Small intestine (tissue), 7 donors: ENCODE measurements at regions not wholly inside any gene's neighbourhood (a gene's known extent, or its start where the extent isn't known, plus 50 kb on each side); places are given as distances from the start of the nearest gene placed in this dataset.

Experiments
- DNase-seq, 2 donors: peaks; one replicate each; pipeline versions ENCODE4 v3.0.0 to v3.0.0-alpha.2; 2013
- FAIRE-seq: peaks from 2 replicates; lab custom pipeline; 2012; peaks lifted over from hg19 to GRCh38; lab: Jason Lieb, UNC
- H3K27ac ChIP-seq, 3 donors: one replicate each; pipeline ENCODE4 v1.5.1; 2013; ENCODE audit warnings: low read length in 2 of 3, mild to moderate bottlenecking in 2 of 3, control low read depth in 1 of 3, inconsistent platforms in 1 of 3, low read depth in 1 of 3, moderate library complexity in 1 of 3
- H3K27me3 ChIP-seq, 3 donors: one replicate each; pipeline ENCODE4 v1.6.1; 2013; ENCODE audit warnings: low read length in 3 of 3, inconsistent platforms in 1 of 3; ENCODE audit not compliant: control insufficient read depth in 3 of 3, insufficient read depth in 3 of 3
- H3K36me3 ChIP-seq, 3 donors: one replicate each; pipeline ENCODE4 v1.6.1; 2013; ENCODE audit warnings: low read length in 3 of 3, inconsistent platforms in 1 of 3, low read depth in 1 of 3, mild to moderate bottlenecking in 1 of 3, moderate library complexity in 1 of 3; ENCODE audit not compliant: control insufficient read depth in 3 of 3, insufficient read depth in 2 of 3
- H3K4me1 ChIP-seq, 3 donors: one replicate each; pipeline ENCODE4 v1.6.1; 2013; ENCODE audit warnings: low read length in 2 of 3, inconsistent platforms in 1 of 3, low read depth in 1 of 3, mild to moderate bottlenecking in 1 of 3, moderate library complexity in 1 of 3; ENCODE audit not compliant: control insufficient read depth in 3 of 3, insufficient read depth in 2 of 3
- H3K4me3 ChIP-seq, 3 donors: one replicate each; pipeline ENCODE4 v1.5.1; 2013; ENCODE audit warnings: low read length in 3 of 3, control low read depth in 1 of 3, inconsistent platforms in 1 of 3, low read depth in 1 of 3, mild to moderate bottlenecking in 1 of 3, moderate library complexity in 1 of 3
- H3K9me3 ChIP-seq, 2 donors: one replicate each; pipeline ENCODE4 v1.6.1; 2013; ENCODE audit warnings: low read depth in 1 of 2, low read length in 1 of 2; ENCODE audit not compliant: control insufficient read depth in 2 of 2, insufficient read depth in 1 of 2
- WGBS, 3 donors: extraction: QIAGEN DNeasy Blood & Tissue Kit; methylation state at CpG; one replicate each; pipeline ENCODE4 v1.1.7; 2013; 5-methylcytosine and 5-hydroxymethylcytosine counted together
- donor health status: healthy with polysubstance abuse.
- donor health status: control.
- donor health status: control.
- donor health status: Bipolar disorder and iron deficiency.
- donor health status: healthy.

- no peaks in the 10 kb centered on the region for H3K4me1 ChIP-seq
- H3K27me3 ChIP-seq = peaks cover 0 to 13% (median 3%) of the 10 kb centered on the region in 3 donors
- FAIRE-seq (no peak), DNase-seq (no peak)
- H3K36me3 ChIP-seq = no peaks in the 10 kb centered on the region
- WGBS, 3 donors = 92 to 93% (median 93%) methylated on average over 12 of the region's 12 CpGs
- peaks cover 0 to 21% of the 10 kb centered on the region in 2 donors for H3K9me3 ChIP-seq
- no peak overlapping the region for H3K27ac ChIP-seq
- no peak overlapping the region for H3K4me3 ChIP-seq
These were observed 79.2 kb downstream of the UBIAD1 start for GRCh38 chr1:11352058-11352715.

- DNase-seq = no peak
- peaks cover 0 to 18% (median 5%) of the 10 kb centered on the region in 3 donors for H3K27me3 ChIP-seq
- no peaks in the 10 kb centered on the region for H3K36me3 ChIP-seq
- no peaks in the 10 kb centered on the region for H3K4me1 ChIP-seq
- no peak for FAIRE-seq
- H3K9me3 ChIP-seq = peaks cover 0 to 21% of the 10 kb centered on the region in 2 donors
- no peak overlapping the region for H3K4me3 ChIP-seq
- 64 to 76% (median 69%) methylated on average over 20 of the region's 20 CpGs for WGBS, 3 donors
- H3K27ac ChIP-seq = no peak overlapping the region
These were observed 80.1 kb downstream of the UBIAD1 start for GRCh38 chr1:11352816-11353799.

GRCh38 chr1:11354893-11355553, 82.0 kb downstream of the UBIAD1 start:
- Histone ChIP-seq H3K27me3 (peaks cover 0 to 19% (median 3%) of the 10 kb centered on the region in 3 donors), H3K36me3 (no peaks in the 10 kb centered on the region), H3K9me3 (peaks cover 0 to 12% of the 10 kb centered on the region in 2 donors), H3K4me3 (no peak overlapping the region), H3K27ac (no peak overlapping the region), H3K4me1 (no peaks in the 10 kb centered on the region)
- WGBS, 3 donors = 46 to 65% (median 59%) methylated on average over 7 of the region's 7 CpGs
- no peak for DNase-seq
- FAIRE-seq = no peak

- 29 to 38% (median 30%) methylated on average over 20 to 21 of the region's 21 CpGs for WGBS, 3 donors
- Histone ChIP-seq H3K4me3 (no peak overlapping the region), H3K36me3 (no peaks in the 10 kb centered on the region), H3K27ac (no peak overlapping the region), H3K9me3 (peaks cover 0 to 6% of the 10 kb centered on the region in 2 donors), H3K4me1 (peaks cover 0 to 5% (median 0%) of the 10 kb centered on the region in 3 donors), H3K27me3 (peaks cover 0 to 19% (median 3%) of the 10 kb centered on the region in 3 donors)
- FAIRE-seq = no peak
- no peak for DNase-seq
These were observed 82.8 kb downstream of the UBIAD1 start for GRCh38 chr1:11355559-11356475.

- Histone ChIP-seq H3K4me3 (no peak overlapping the region), H3K9me3 (no peaks in the 10 kb centered on the region), H3K27me3 (peaks cover 0 to 19% (median 3%) of the 10 kb centered on the region in 3 donors), H3K4me1 (peaks cover 0 to 5% (median 0%) of the 10 kb centered on the region in 3 donors), H3K27ac (no peak overlapping the region), H3K36me3 (no peaks in the 10 kb centered on the region)
- FAIRE-seq (no peak), DNase-seq (no peak)
- WGBS, 3 donors = 61 to 84% (median 84%) methylated on average over 15 of the region's 15 CpGs
These were observed 84.3 kb downstream of the UBIAD1 start for GRCh38 chr1:11357276-11357675.

- FAIRE-seq (no peak), DNase-seq (no peak)
- Histone ChIP-seq H3K27ac (no peak overlapping the region), H3K36me3 (no peaks in the 10 kb centered on the region), H3K27me3 (peaks cover 0 to 19% (median 3%) of the 10 kb centered on the region in 3 donors), H3K9me3 (no peaks in the 10 kb centered on the region), H3K4me3 (no peak overlapping the region), H3K4me1 (peaks cover 0 to 5% (median 0%) of the 10 kb centered on the region in 3 donors)
- WGBS, 3 donors = 60 to 81% (median 69%) methylated on average over 6 of the region's 6 CpGs
These were observed 86.0 kb downstream of the UBIAD1 start for GRCh38 chr1:11358984-11359383.

GRCh38 chr1:11362547-11363021, 89.6 kb downstream of the UBIAD1 start:
- Histone ChIP-seq H3K9me3 (peaks cover 0 to 5% of the 10 kb centered on the region in 2 donors), H3K4me3 (no peak overlapping the region), H3K4me1 (peaks cover 0 to 5% (median 0%) of the 10 kb centered on the region in 3 donors), H3K27me3 (peaks cover 0 to 4% (median 0%) of the 10 kb centered on the region in 3 donors), H3K36me3 (no peaks in the 10 kb centered on the region), H3K27ac (no peak overlapping the region)
- DNase-seq (no peak), FAIRE-seq (no peak)
- WGBS, 3 donors = 46 to 57% (median 54%) methylated on average over 16 of the region's 16 CpGs
